ENCODE measurements at regions not wholly inside any gene's neighbourhood (a gene's known extent, or its start where the extent isn't known, plus 50 kb on each side); places are given as distances from the start of the nearest gene placed in this dataset.

DNA sequence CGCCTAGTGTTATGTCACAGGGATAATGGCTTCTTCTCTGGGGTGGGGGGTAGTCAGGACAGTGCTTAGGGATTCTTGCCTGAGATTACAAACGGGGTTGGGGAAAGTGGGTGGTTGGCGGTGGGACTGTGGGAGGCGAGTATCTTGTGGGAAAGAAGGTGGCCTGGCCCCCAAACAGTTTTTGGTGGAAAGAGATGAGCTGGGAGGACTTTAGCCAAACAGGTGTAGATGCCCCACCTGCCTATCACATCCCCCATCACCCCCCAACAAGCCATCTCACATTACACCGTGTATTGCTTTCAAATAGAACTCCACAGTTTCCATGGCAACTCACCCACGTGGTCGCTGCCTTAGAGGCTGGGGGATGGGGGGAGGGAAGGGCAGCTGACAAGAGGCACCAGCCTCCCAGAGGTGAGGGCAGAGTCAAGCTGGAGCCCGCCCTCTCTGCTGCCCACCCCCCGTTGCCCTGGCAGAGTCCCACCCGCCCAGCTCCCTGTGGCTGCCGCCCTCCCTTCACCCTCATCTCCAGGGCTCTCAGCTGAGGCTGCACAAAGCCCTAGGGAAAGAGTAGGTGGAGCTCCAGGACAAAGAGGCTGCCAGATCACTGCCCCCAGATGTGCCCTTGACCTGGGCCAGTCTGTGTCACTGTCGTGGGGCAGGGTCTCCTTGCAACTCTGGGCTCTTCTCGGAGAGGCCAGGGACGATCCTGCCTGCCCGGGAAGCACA lies 98.3 kb downstream of the LRRC74A start:
- no peak overlapping the region for H3K27ac ChIP-seq
- TF ChIP-seq, protein P1, sequence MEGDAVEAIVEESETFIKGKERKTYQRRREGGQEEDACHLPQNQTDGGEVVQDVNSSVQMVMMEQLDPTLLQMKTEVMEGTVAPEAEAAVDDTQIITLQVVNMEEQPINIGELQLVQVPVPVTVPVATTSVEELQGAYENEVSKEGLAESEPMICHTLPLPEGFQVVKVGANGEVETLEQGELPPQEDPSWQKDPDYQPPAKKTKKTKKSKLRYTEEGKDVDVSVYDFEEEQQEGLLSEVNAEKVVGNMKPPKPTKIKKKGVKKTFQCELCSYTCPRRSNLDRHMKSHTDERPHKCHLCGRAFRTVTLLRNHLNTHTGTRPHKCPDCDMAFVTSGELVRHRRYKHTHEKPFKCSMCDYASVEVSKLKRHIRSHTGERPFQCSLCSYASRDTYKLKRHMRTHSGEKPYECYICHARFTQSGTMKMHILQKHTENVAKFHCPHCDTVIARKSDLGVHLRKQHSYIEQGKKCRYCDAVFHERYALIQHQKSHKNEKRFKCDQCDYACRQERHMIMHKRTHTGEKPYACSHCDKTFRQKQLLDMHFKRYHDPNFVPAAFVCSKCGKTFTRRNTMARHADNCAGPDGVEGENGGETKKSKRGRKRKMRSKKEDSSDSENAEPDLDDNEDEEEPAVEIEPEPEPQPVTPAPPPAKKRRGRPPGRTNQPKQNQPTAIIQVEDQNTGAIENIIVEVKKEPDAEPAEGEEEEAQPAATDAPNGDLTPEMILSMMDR (IDR thresholded peaks at IDR 0.05) = no peak
- TF ChIP-seq ZFX (IDR thresholded peaks at IDR 0.05; ENCODE audit: borderline replicate concordance) = no peak

DNA sequence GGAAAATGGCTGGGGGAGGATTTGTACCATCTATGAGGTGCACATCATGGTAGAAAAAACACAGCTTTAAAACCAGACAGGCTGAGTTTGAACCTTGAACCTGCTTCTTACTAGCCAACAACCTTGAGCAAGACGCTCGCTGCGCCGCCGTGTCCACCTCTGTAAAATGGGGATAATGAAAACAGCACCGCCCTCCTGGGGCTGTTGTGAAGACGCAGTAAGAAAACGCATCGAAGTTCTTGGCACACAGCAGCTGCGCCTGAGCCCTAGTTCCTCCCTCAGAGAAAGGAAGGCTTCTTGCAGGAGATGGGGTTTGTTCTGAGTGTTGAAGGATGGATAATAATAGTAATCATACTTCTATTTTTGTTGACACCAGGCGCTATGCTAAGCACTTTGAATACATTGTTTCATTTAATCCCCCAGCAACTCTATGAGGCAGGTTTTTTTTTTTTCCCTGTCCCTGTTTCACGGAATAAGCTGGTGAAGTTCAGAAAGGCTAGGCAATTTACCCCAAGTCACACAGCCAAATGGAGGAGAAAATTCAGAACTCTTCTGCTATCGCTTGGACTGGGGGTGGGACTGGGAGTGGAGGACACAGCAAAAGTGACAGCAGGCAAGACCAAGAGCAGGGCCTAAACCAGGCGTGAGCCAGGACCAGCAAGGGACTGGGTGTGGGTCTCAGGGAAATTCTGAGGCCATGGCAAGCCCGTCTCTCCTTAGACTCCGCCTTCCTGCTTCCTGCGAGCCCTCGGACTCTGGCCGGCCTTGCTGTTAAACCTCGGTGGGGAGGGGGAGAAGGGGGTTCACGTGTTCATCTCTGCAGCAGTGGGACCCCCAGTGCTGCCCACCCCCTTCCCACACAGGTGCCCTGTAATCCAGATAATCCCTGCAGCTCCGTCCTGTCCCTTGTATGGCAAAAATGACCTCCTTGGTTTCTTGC lies 97.5 kb downstream of the LRRC74A start:
- TF ChIP-seq, protein P1 (IDR thresholded peaks at IDR 0.05) = no peak
- no peak for TF ChIP-seq ZFX (IDR thresholded peaks at IDR 0.05; ENCODE audit: borderline replicate concordance)
- H3K27ac ChIP-seq = no peak overlapping the region

- TF ChIP-seq, protein P1 (IDR thresholded peaks at IDR 0.05) = no peak
- TF ChIP-seq ZFX (IDR thresholded peaks at IDR 0.05; ENCODE audit: borderline replicate concordance) = no peak
- no peak overlapping the region for H3K27ac ChIP-seq
These were observed 96.4 kb downstream of the LRRC74A start for GRCh38 chr14:76922584-76922983.

DNA sequence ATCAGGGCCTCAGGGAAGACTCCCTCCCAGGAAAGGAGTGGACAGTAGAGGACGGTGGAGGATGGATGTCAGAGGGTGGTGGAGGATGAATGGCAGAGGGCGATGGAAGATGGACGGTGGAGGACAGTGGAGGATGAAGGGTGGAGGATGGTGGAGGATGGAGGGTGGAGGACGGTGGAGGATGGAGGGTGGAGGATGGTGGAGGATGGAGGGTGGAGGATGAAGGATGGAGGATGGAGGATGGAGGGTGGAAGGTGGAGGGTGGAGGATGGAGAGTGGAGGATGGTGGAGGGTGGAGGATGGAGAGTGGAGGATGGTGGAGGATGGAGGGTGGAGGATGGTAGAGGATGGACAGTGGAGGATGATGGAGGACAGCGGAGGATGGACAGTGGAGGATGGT lies 95.9 kb downstream of the LRRC74A start:
- TF ChIP-seq, protein P1 (IDR thresholded peaks at IDR 0.05) = no peak
- no peak for TF ChIP-seq ZFX (IDR thresholded peaks at IDR 0.05; ENCODE audit: borderline replicate concordance)
- no peak overlapping the region for H3K27ac ChIP-seq

- H3K27ac ChIP-seq = no peak overlapping the region
- no peak for TF ChIP-seq ZFX (IDR thresholded peaks at IDR 0.05; ENCODE audit: borderline replicate concordance)
- TF ChIP-seq, protein P1 (IDR thresholded peaks at IDR 0.05) = no peak
These were observed 94.8 kb downstream of the LRRC74A start for GRCh38 chr14:76921088-76921399.

DNA sequence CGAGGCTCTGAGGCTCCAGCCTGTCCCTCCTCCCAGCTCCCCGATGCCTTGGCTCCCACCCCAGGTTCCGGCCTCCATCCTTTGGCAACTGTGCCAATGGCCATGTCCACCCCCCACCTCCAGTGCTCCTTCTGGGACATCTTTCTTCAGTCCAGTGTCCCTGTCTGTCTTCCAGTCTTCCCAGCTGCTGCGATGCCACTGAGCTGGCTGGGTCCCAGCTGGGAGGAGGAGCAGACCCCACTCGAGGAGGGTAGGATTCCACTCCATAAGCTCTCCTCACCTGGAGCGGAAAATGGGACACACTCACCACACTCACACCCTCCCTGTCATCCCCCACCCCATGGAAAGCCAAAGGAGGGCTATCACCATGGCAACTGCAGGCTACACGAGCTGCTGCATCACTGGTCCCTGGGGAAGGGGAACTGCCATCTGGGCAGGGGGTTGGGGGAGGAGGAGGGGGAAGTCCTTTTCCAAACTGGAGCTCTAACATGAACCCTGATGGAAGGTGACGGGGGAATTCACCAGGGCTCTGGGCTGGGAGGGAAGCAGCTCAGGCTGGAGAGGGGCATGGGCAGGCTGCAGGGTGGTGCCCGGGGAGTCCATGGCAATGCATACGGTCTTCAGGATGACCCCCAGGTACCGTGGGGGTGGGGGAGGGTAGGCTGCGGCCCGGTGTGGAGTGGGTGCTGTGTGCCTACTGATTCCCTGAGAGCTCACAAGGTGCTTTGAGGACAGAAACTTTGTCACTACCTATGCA lies 94.3 kb downstream of the LRRC74A start:
- no peak overlapping the region; the same call in 1 of the 2 replicates for H3K27ac ChIP-seq
- TF ChIP-seq, protein P1 (IDR thresholded peaks at IDR 0.05) = no peak
- no peak for TF ChIP-seq ZFX (IDR thresholded peaks at IDR 0.05; ENCODE audit: borderline replicate concordance)
